ENCODE measurements at regions not wholly inside any gene's neighbourhood (a gene's known extent, or its start where the extent isn't known, plus 50 kb on each side); places are given as distances from the start of the nearest gene placed in this dataset.

DNA sequence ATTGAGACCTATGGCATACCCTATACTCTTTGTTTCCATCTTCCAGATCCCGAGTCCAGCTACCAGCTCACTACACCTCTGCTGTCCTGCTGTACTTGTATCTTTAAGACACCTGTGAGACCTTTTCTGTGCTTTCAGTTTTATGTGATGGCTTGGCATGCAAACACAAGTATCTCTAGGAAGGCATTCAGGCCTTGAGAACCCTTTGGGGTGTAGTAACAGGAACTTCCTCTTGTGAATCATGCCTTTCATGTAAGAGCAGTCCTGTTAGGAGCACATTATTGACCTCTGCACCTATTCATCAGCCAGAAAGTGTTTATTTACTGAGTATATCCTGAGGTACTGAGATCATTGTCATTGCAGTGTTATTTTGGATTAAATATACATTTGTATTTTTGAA is 87.0 kb upstream of the HTR2A start:
- DNase-seq (ENCODE audit: low read depth) (peak; percentile 88), FAIRE-seq (peak; percentile 13)
- no peak overlapping the region for H3K4me3 ChIP-seq (ENCODE audit: low read depth, low read length)
- TF ChIP-seq, protein P1, sequence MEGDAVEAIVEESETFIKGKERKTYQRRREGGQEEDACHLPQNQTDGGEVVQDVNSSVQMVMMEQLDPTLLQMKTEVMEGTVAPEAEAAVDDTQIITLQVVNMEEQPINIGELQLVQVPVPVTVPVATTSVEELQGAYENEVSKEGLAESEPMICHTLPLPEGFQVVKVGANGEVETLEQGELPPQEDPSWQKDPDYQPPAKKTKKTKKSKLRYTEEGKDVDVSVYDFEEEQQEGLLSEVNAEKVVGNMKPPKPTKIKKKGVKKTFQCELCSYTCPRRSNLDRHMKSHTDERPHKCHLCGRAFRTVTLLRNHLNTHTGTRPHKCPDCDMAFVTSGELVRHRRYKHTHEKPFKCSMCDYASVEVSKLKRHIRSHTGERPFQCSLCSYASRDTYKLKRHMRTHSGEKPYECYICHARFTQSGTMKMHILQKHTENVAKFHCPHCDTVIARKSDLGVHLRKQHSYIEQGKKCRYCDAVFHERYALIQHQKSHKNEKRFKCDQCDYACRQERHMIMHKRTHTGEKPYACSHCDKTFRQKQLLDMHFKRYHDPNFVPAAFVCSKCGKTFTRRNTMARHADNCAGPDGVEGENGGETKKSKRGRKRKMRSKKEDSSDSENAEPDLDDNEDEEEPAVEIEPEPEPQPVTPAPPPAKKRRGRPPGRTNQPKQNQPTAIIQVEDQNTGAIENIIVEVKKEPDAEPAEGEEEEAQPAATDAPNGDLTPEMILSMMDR (IDR thresholded peaks at IDR 0.05; ENCODE audit: insufficient read depth, low read length, severe bottlenecking): no peak
- no peaks in the 10 kb centered on the region for H3K27me3 ChIP-seq (ENCODE audit: control insufficient read depth, insufficient read depth, low read length)
- no peaks in the 10 kb centered on the region for H3K36me3 ChIP-seq (ENCODE audit: control insufficient read depth, insufficient read depth, low read length)

GRCh38 chr13:46982856-46983582 is 86.2 kb upstream of the HTR2A start:
- no peaks in the 10 kb centered on the region for H3K36me3 ChIP-seq (ENCODE audit: control insufficient read depth, insufficient read depth, low read length)
- TF ChIP-seq, protein P1 (IDR thresholded peaks at IDR 0.05; ENCODE audit: insufficient read depth, low read length, severe bottlenecking): no peak
- no peaks in the 10 kb centered on the region for H3K27me3 ChIP-seq (ENCODE audit: control insufficient read depth, insufficient read depth, low read length)
- FAIRE-seq (no peak), DNase-seq (ENCODE audit: low read depth) (no peak)
- no peak overlapping the region for H3K4me3 ChIP-seq (ENCODE audit: low read depth, low read length)

GRCh38 chr13:46975173-46975572 is 78.3 kb upstream of the HTR2A start:
- no peak for FAIRE-seq
- no peaks in the 10 kb centered on the region for H3K36me3 ChIP-seq (ENCODE audit: control insufficient read depth, insufficient read depth, low read length)
- TF ChIP-seq, protein P1 (IDR thresholded peaks at IDR 0.05; ENCODE audit: insufficient read depth, low read length, severe bottlenecking): no peak
- no peaks in the 10 kb centered on the region for H3K27me3 ChIP-seq (ENCODE audit: control insufficient read depth, insufficient read depth, low read length)
- no peak overlapping the region for H3K4me3 ChIP-seq (ENCODE audit: low read depth, low read length)
- no peak for DNase-seq (ENCODE audit: low read depth)

DNA sequence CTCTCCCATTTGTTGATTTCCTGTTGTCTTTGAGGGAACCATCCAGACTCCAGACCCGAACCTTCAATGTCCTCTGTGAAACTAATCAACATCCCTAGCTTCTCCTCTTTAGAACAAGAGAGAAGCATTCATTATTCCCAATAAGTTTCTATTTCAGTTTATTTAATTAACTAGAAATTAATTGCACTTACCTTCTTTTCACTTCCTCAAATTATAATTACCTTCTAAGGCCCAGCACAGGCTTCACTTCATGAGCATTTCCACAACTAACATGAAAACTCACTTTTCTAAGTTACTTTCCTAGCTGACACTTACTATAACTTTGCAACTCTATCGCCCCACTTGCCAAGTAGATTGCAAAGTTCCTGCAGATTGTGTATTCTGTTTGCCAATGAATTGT is 71.6 kb upstream of the HTR2A start:
- Histone ChIP-seq H3K27me3 (ENCODE audit: control insufficient read depth, insufficient read depth, low read length) (no peaks in the 10 kb centered on the region), H3K36me3 (ENCODE audit: control insufficient read depth, insufficient read depth, low read length) (no peaks in the 10 kb centered on the region), H3K4me3 (ENCODE audit: low read depth, low read length) (no peak overlapping the region)
- TF ChIP-seq, protein P1 (IDR thresholded peaks at IDR 0.05; ENCODE audit: insufficient read depth, low read length, severe bottlenecking): no peak
- FAIRE-seq (no peak), DNase-seq (ENCODE audit: low read depth) (no peak)

GRCh38 chr13:46964789-46965527 is 68.1 kb upstream of the HTR2A start:
- TF ChIP-seq, protein P1 (IDR thresholded peaks at IDR 0.05; ENCODE audit: insufficient read depth, low read length, severe bottlenecking): no peak
- FAIRE-seq (no peak), DNase-seq (ENCODE audit: low read depth) (peak; percentile 56)
- H3K4me3 ChIP-seq (ENCODE audit: low read depth, low read length): no peak overlapping the region
- no peaks in the 10 kb centered on the region for H3K27me3 ChIP-seq (ENCODE audit: control insufficient read depth, insufficient read depth, low read length)
- H3K36me3 ChIP-seq (ENCODE audit: control insufficient read depth, insufficient read depth, low read length): no peaks in the 10 kb centered on the region
